ENCODE measurements at regions not wholly inside any gene's neighbourhood (a gene's known extent, or its start where the extent isn't known, plus 50 kb on each side); places are given as distances from the start of the nearest gene placed in this dataset.

GRCh38 chr11:11089805-11090204, 232.0 kb upstream of the ZBED5 start:
- no peak overlapping the region for H3K4me3 Mint-ChIP-seq
- H3K27ac Mint-ChIP-seq, result no peak overlapping the region
- TF ChIP-seq CTCF (IDR thresholded peaks at IDR 0.05), result no peak
- no peaks in the 10 kb centered on the region for H3K27me3 Mint-ChIP-seq
- peaks cover 2% of the 10 kb centered on the region for H3K9me3 Mint-ChIP-seq
- intact Hi-C loops (cut with micrococcal nuclease), result no loop called here
- no peak for DNase-seq
- no peaks in the 10 kb centered on the region for H3K4me1 Mint-ChIP-seq (ENCODE audit: low read depth)
- POLR2A ChIA-PET, result no interaction called here
- CTCF ChIA-PET, result no interaction called here
- no peaks in the 10 kb centered on the region for H3K36me3 Mint-ChIP-seq (ENCODE audit: low read depth)
- no peak for ATAC-seq

GRCh38 chr11:11086979-11087378, 229.1 kb upstream of the ZBED5 start:
- ChIA-PET POLR2A (no interaction called here), CTCF (interaction anchor here (1.2 kb wide), 1 partner anchor 51 kb away, joined by 3 read pairs; no protein-coding TSS in a partner anchor)
- H3K27me3 Mint-ChIP-seq, result no peaks in the 10 kb centered on the region
- no peak overlapping the region for H3K27ac Mint-ChIP-seq
- intact Hi-C loops (cut with micrococcal nuclease), result no loop called here
- DNase-seq, result no peak
- H3K9me3 Mint-ChIP-seq, result peaks cover 2% of the 10 kb centered on the region
- ATAC-seq, result no peak
- H3K36me3 Mint-ChIP-seq (ENCODE audit: low read depth), result no peaks in the 10 kb centered on the region
- no peak overlapping the region for H3K4me3 Mint-ChIP-seq
- TF ChIP-seq CTCF (IDR thresholded peaks at IDR 0.05), result no peak
- H3K4me1 Mint-ChIP-seq (ENCODE audit: low read depth), result peaks cover 2% of the 10 kb centered on the region

- ChIA-PET CTCF (interaction anchor here (1.1 to 1.2 kb wide), 2 partner anchors 9 to 181 kb away, joined by 3 to 4 read pairs; no protein-coding TSS in a partner anchor), POLR2A (interaction anchor here (0.6 kb wide), 1 partner anchor 706 kb away, joined by 3 read pairs; no protein-coding TSS in a partner anchor)
- ATAC-seq, result no peak
- Mint-ChIP-seq H3K27me3 (peaks cover 1% of the 10 kb centered on the region), H3K4me3 (no peak overlapping the region), H3K9me3 (no peaks in the 10 kb centered on the region), H3K27ac (no peak overlapping the region), H3K4me1 (ENCODE audit: low read depth) (peaks cover 2% of the 10 kb centered on the region), H3K36me3 (ENCODE audit: low read depth) (no peaks in the 10 kb centered on the region)
- intact Hi-C loops (cut with micrococcal nuclease), result no loop called here
- TF ChIP-seq CTCF (IDR thresholded peaks at IDR 0.05), result no peak
- DNase-seq, result no peak
Observed at GRCh38 chr11:11085580-11085979, 227.7 kb upstream of the ZBED5 start.

- intact Hi-C loops (cut with micrococcal nuclease), result no loop called here
- no peak overlapping the region for H3K27ac Mint-ChIP-seq
- ChIA-PET POLR2A (no interaction called here), CTCF (interaction anchor here (1.2 kb wide), 1 partner anchor 182 kb away, joined by 3 read pairs; no protein-coding TSS in a partner anchor)
- H3K27me3 Mint-ChIP-seq, result peaks cover 1% of the 10 kb centered on the region
- no peak for ATAC-seq
- no peaks in the 10 kb centered on the region for H3K36me3 Mint-ChIP-seq (ENCODE audit: low read depth)
- H3K4me1 Mint-ChIP-seq (ENCODE audit: low read depth), result peaks cover 2% of the 10 kb centered on the region
- no peaks in the 10 kb centered on the region for H3K9me3 Mint-ChIP-seq
- DNase-seq, result no peak
- no peak for TF ChIP-seq CTCF (IDR thresholded peaks at IDR 0.05)
- no peak overlapping the region for H3K4me3 Mint-ChIP-seq
Observed at GRCh38 chr11:11084337-11084736, 226.5 kb upstream of the ZBED5 start.

- peaks cover 2% of the 10 kb centered on the region for H3K4me1 Mint-ChIP-seq (ENCODE audit: low read depth)
- no peak overlapping the region for H3K27ac Mint-ChIP-seq
- no peaks in the 10 kb centered on the region for H3K9me3 Mint-ChIP-seq
- H3K27me3 Mint-ChIP-seq, result peaks cover 1% of the 10 kb centered on the region
- ChIA-PET CTCF (no interaction called here), POLR2A (no interaction called here)
- intact Hi-C loops (cut with micrococcal nuclease), result no loop called here
- ATAC-seq (no peak), DNase-seq (no peak)
- no peaks in the 10 kb centered on the region for H3K36me3 Mint-ChIP-seq (ENCODE audit: low read depth)
- no peak for TF ChIP-seq CTCF (IDR thresholded peaks at IDR 0.05)
- no peak overlapping the region for H3K4me3 Mint-ChIP-seq
Observed at GRCh38 chr11:11083441-11083840, 225.6 kb upstream of the ZBED5 start.

Measured in activated CD8-positive, alpha-beta T cell treated with anti-CD3 and anti-CD28 coated beads for 36 hours (primary cell).